HAP-1 (cell line): ENCODE measurements at regions not wholly inside any gene's neighbourhood (a gene's known extent, or its start where the extent isn't known, plus 50 kb on each side); places are given as distances from the start of the nearest gene placed in this dataset.

Source experiments
- DNase-seq, 2 experiments: peaks; one replicate each; pipeline ENCODE4 v3.0.0-alpha.2; 2016 to 2020; ENCODE audit warnings: low spot score in 2 of 2
- H3K27me3 ChIP-seq: fragments of 250-450 bp; sonication (Bioruptor Pico); 2 replicates; pipeline ENCODE4 v1.5.1; 2020; ENCODE audit warnings: low read depth, mild to moderate bottlenecking, moderate library complexity
- H3K36me3 ChIP-seq: fragments of 250-450 bp; sonication (Bioruptor Pico); replicated peaks from 2 replicates; pipeline ENCODE4 v1.5.1; 2020; ENCODE audit warnings: mild to moderate bottlenecking
- H3K4me1 ChIP-seq: fragments of 250-450 bp; sonication (Bioruptor Pico); 2 replicates; pipeline ENCODE4 v1.5.1; 2020; ENCODE audit warnings: mild to moderate bottlenecking
- H3K4me3 ChIP-seq: fragments of 250-450 bp; sonication (Bioruptor Pico); 2 replicates; pipeline ENCODE4 v1.5.1; 2020; ENCODE audit warnings: mild to moderate bottlenecking, moderate library complexity
- H3K9me3 ChIP-seq: fragments of 250-450 bp; sonication (Bioruptor Pico); 2 replicates; pipeline ENCODE4 v1.5.1; 2020; ENCODE audit warnings: mild to moderate bottlenecking, moderate library complexity
- in situ Hi-C: fragments of 300-500 bp; cut with MboI; formaldehyde crosslinking; loops from 3 replicates; pipeline ENCODE4 v1.14.3; 2020; ENCODE audit warnings: low sequenced_read_pairs, inconsistent platforms, mixed read lengths

- H3K4me1 ChIP-seq: no peaks in the 10 kb centered on the region
- no peak overlapping the region for H3K4me3 ChIP-seq
- H3K9me3 ChIP-seq: no peaks in the 10 kb centered on the region
- DNase-seq: no peak
- in situ Hi-C loops: no loop called here
- H3K36me3 ChIP-seq: no peaks in the 10 kb centered on the region
- no peaks in the 10 kb centered on the region for H3K27me3 ChIP-seq
These were observed 84.4 kb upstream of the TNS3 start for GRCh38 chr7:47666164-47666862.

GRCh38 chr7:47664650-47665195 is 82.8 kb upstream of the TNS3 start:
- no peak overlapping the region for H3K4me3 ChIP-seq
- in situ Hi-C loops: no loop called here
- no peaks in the 10 kb centered on the region for H3K4me1 ChIP-seq
- H3K27me3 ChIP-seq: no peaks in the 10 kb centered on the region
- no peak for DNase-seq
- no peaks in the 10 kb centered on the region for H3K9me3 ChIP-seq
- H3K36me3 ChIP-seq: no peaks in the 10 kb centered on the region

- Histone ChIP-seq H3K36me3 (no peaks in the 10 kb centered on the region), H3K4me3 (no peak overlapping the region), H3K9me3 (no peaks in the 10 kb centered on the region), H3K27me3 (no peaks in the 10 kb centered on the region), H3K4me1 (no peaks in the 10 kb centered on the region)
- DNase-seq: no peak
- in situ Hi-C loops: no loop called here
These were observed 81.9 kb upstream of the TNS3 start for GRCh38 chr7:47663851-47664250.

GRCh38 chr7:47663213-47663612 is 81.3 kb upstream of the TNS3 start:
- H3K36me3 ChIP-seq: no peaks in the 10 kb centered on the region
- H3K9me3 ChIP-seq: no peaks in the 10 kb centered on the region
- in situ Hi-C loops: no loop called here
- DNase-seq: no peak
- no peaks in the 10 kb centered on the region for H3K4me1 ChIP-seq
- H3K4me3 ChIP-seq: no peak overlapping the region
- no peaks in the 10 kb centered on the region for H3K27me3 ChIP-seq

- Histone ChIP-seq H3K27me3 (no peaks in the 10 kb centered on the region), H3K4me1 (no peaks in the 10 kb centered on the region), H3K4me3 (no peak overlapping the region), H3K36me3 (no peaks in the 10 kb centered on the region), H3K9me3 (no peaks in the 10 kb centered on the region)
- no peak for DNase-seq
- in situ Hi-C loops: no loop called here
These were observed 79.3 kb upstream of the TNS3 start for GRCh38 chr7:47661051-47661714.

GRCh38 chr7:47659664-47660462 is 78.0 kb upstream of the TNS3 start:
- Histone ChIP-seq H3K36me3 (no peaks in the 10 kb centered on the region), H3K4me3 (no peak overlapping the region), H3K9me3 (no peaks in the 10 kb centered on the region), H3K27me3 (no peaks in the 10 kb centered on the region), H3K4me1 (no peaks in the 10 kb centered on the region)
- DNase-seq: no peak
- in situ Hi-C loops: no loop called here

- no peaks in the 10 kb centered on the region for H3K36me3 ChIP-seq
- no peaks in the 10 kb centered on the region for H3K9me3 ChIP-seq
- H3K4me1 ChIP-seq: no peaks in the 10 kb centered on the region
- in situ Hi-C loops: no loop called here
- no peak overlapping the region for H3K4me3 ChIP-seq
- no peak for DNase-seq
- no peaks in the 10 kb centered on the region for H3K27me3 ChIP-seq
These were observed 77.2 kb upstream of the TNS3 start for GRCh38 chr7:47658886-47659635.

GRCh38 chr7:47657126-47657525 is 75.2 kb upstream of the TNS3 start:
- H3K4me3 ChIP-seq: no peak overlapping the region
- no peaks in the 10 kb centered on the region for H3K27me3 ChIP-seq
- H3K4me1 ChIP-seq: no peaks in the 10 kb centered on the region
- in situ Hi-C loops: no loop called here
- no peak for DNase-seq
- no peaks in the 10 kb centered on the region for H3K36me3 ChIP-seq
- H3K9me3 ChIP-seq: no peaks in the 10 kb centered on the region

GRCh38 chr7:47654672-47655298 is 72.9 kb upstream of the TNS3 start:
- H3K9me3 ChIP-seq: no peaks in the 10 kb centered on the region
- DNase-seq: no peak
- H3K4me3 ChIP-seq: no peak overlapping the region
- no peaks in the 10 kb centered on the region for H3K4me1 ChIP-seq
- H3K27me3 ChIP-seq: no peaks in the 10 kb centered on the region
- in situ Hi-C loops: no loop called here
- H3K36me3 ChIP-seq: no peaks in the 10 kb centered on the region

- Histone ChIP-seq H3K27me3 (no peaks in the 10 kb centered on the region), H3K4me1 (no peaks in the 10 kb centered on the region)
- in situ Hi-C loops: no loop called here
These were observed 71.9 kb upstream of the TNS3 start for GRCh38 chr7:47653550-47654411.

GRCh38 chr7:47652591-47652990 is 70.7 kb upstream of the TNS3 start:
- no peaks in the 10 kb centered on the region for H3K4me1 ChIP-seq
- H3K9me3 ChIP-seq: no peaks in the 10 kb centered on the region
- no peak overlapping the region for H3K4me3 ChIP-seq
- no peaks in the 10 kb centered on the region for H3K27me3 ChIP-seq
- no peaks in the 10 kb centered on the region for H3K36me3 ChIP-seq
- DNase-seq: no peak
- in situ Hi-C loops: no loop called here

More at GRCh38 chr7:47653550-47654411, 71.9 kb upstream of the TNS3 start:
- Histone ChIP-seq H3K36me3 (no peaks in the 10 kb centered on the region), H3K4me3 (no peak overlapping the region), H3K9me3 (no peaks in the 10 kb centered on the region)
- DNase-seq: no peak
